ENCODE measurements at regions not wholly inside any gene's neighbourhood (a gene's known extent, or its start where the extent isn't known, plus 50 kb on each side); places are given as distances from the start of the nearest gene placed in this dataset.

GRCh38 chr12:91434081-91434480 lies 251.5 kb upstream of the DCN start:
- intact Hi-C loops (cut with DNase I; ENCODE audit: low total_unique reads) (no loop called here), in situ Hi-C loops (cut with MboI; ENCODE audit: low pct_ligation_motif_present in 1 of 4, low pct_unique_long_range_greater_than_20kb in 1 of 4, low sequenced_read_pairs in 3 of 4) (no loop called here)
- 33% methylated on average over 1 of the region's 1 CpG; no CpG with 5 or more reads in 1 of the 2 donors for WGBS, 2 donors (ENCODE audit: low coverage in 1 of 2)
- H3K27me3 ChIP-seq: no peaks in the 10 kb centered on the region
- H3K27ac ChIP-seq: no peak overlapping the region
- TF ChIP-seq EP300 (IDR thresholded peaks at IDR 0.05; ENCODE audit: low read depth) (no peak), POLR2A (IDR thresholded peaks at IDR 0.05) (no peak), POLR2AphosphoS5 (IDR thresholded peaks at IDR 0.05) (no peak), CTCF (IDR thresholded peaks at IDR 0.05) (no peak)
- H3K36me3 ChIP-seq: no peaks in the 10 kb centered on the region
- no peak for DNase-seq
- no peak overlapping the region for H3K4me3 ChIP-seq
- no peaks in the 10 kb centered on the region for H3K9me3 ChIP-seq
- H3K4me1 ChIP-seq: no peaks in the 10 kb centered on the region

GRCh38 chr12:91432755-91433154 lies 250.1 kb upstream of the DCN start:
- no peak overlapping the region for H3K4me3 ChIP-seq
- no peak overlapping the region for H3K27ac ChIP-seq
- TF ChIP-seq CTCF (IDR thresholded peaks at IDR 0.05): no peak
- no peak for TF ChIP-seq POLR2AphosphoS5 (IDR thresholded peaks at IDR 0.05)
- intact Hi-C loops (cut with DNase I; ENCODE audit: low total_unique reads) (no loop called here), in situ Hi-C loops (cut with MboI; ENCODE audit: low pct_ligation_motif_present in 1 of 4, low pct_unique_long_range_greater_than_20kb in 1 of 4, low sequenced_read_pairs in 3 of 4) (no loop called here)
- no peaks in the 10 kb centered on the region for H3K4me1 ChIP-seq
- no peaks in the 10 kb centered on the region for H3K36me3 ChIP-seq
- no peaks in the 10 kb centered on the region for H3K9me3 ChIP-seq
- DNase-seq: no peak
- 57 to 65% methylated on average over 1 of the region's 1 CpG for WGBS, 2 donors (ENCODE audit: low coverage in 1 of 2)
- H3K27me3 ChIP-seq: no peaks in the 10 kb centered on the region

GRCh38 chr12:91432089-91432488 lies 249.5 kb upstream of the DCN start:
- 54 to 57% methylated on average over 2 of the region's 2 CpGs for WGBS, 2 donors (ENCODE audit: low coverage in 1 of 2)
- in situ Hi-C loops (cut with MboI; ENCODE audit: low pct_ligation_motif_present in 1 of 4, low pct_unique_long_range_greater_than_20kb in 1 of 4, low sequenced_read_pairs in 3 of 4): no loop called here
- Histone ChIP-seq H3K27me3 (no peaks in the 10 kb centered on the region), H3K9me3 (no peaks in the 10 kb centered on the region), H3K4me3 (no peak overlapping the region), H3K27ac (no peak overlapping the region), H3K36me3 (no peaks in the 10 kb centered on the region), H3K4me1 (no peaks in the 10 kb centered on the region)
- TF ChIP-seq CTCF (IDR thresholded peaks at IDR 0.05): no peak
- TF ChIP-seq EP300 (IDR thresholded peaks at IDR 0.05; ENCODE audit: low read depth): no peak
- no peak for TF ChIP-seq POLR2AphosphoS5 (IDR thresholded peaks at IDR 0.05)
- TF ChIP-seq POLR2A (IDR thresholded peaks at IDR 0.05): no peak
- intact Hi-C loops (cut with DNase I; ENCODE audit: low total_unique reads): no loop called here
- DNase-seq: no peak

GRCh38 chr12:91424506-91424905 lies 241.9 kb upstream of the DCN start:
- intact Hi-C loops (cut with DNase I; ENCODE audit: low total_unique reads) (no loop called here), in situ Hi-C loops (cut with MboI; ENCODE audit: low pct_ligation_motif_present in 1 of 4, low pct_unique_long_range_greater_than_20kb in 1 of 4, low sequenced_read_pairs in 3 of 4) (no loop called here)
- H3K36me3 ChIP-seq: no peaks in the 10 kb centered on the region
- no peak for TF ChIP-seq POLR2AphosphoS5 (IDR thresholded peaks at IDR 0.05)
- no peak for TF ChIP-seq CTCF (IDR thresholded peaks at IDR 0.05)
- TF ChIP-seq POLR2A (IDR thresholded peaks at IDR 0.05): no peak
- no peak for TF ChIP-seq EP300 (IDR thresholded peaks at IDR 0.05; ENCODE audit: low read depth)
- H3K4me1 ChIP-seq: peaks cover 0 to 16% (median 6%) of the 10 kb centered on the region in 4 donors
- WGBS, 2 donors (ENCODE audit: low coverage in 1 of 2): 82 to 88% methylated on average over 2 of the region's 2 CpGs
- no peak overlapping the region for H3K27ac ChIP-seq
- no peak for DNase-seq
- H3K4me3 ChIP-seq: no peak overlapping the region
- H3K9me3 ChIP-seq: no peaks in the 10 kb centered on the region
- H3K27me3 ChIP-seq: no peaks in the 10 kb centered on the region
